ENCODE measurements at regions not wholly inside any gene's neighbourhood (a gene's known extent, or its start where the extent isn't known, plus 50 kb on each side); places are given as distances from the start of the nearest gene placed in this dataset.
"Not testable (repeated sequence)": the region's sequence is repeated elsewhere in the genome, so short reads cannot be mapped to it uniquely, and the experiment has no call there.

- Mint-ChIP-seq H3K27ac (no peak overlapping the region), H3K4me1 (no peaks in the 10 kb centered on the region), H3K36me3 (no peaks in the 10 kb centered on the region), H3K9me3 (peaks cover 0 to 13% (median 3%) of the 10 kb centered on the region in 9 donors), H3K4me3 (no peak overlapping the region), H3K27me3 (no peaks in the 10 kb centered on the region)
- no peak for ATAC-seq
- DNase-seq = no peak
- POLR2A ChIA-PET = no interaction called here
These were observed 357.5 kb downstream of the ZWINT start for GRCh38 chr10:56003555-56003954.

- ATAC-seq (no peak), DNase-seq (no peak)
- H3K27me3 Mint-ChIP-seq = no peaks in the 10 kb centered on the region
- H3K9me3 Mint-ChIP-seq = peaks cover 0 to 6% (median 2%) of the 10 kb centered on the region in 9 donors
- no peaks in the 10 kb centered on the region for H3K4me1 Mint-ChIP-seq
- H3K36me3 Mint-ChIP-seq = no peaks in the 10 kb centered on the region
- no peak overlapping the region for H3K4me3 Mint-ChIP-seq
- POLR2A ChIA-PET = no interaction called here
- no peak overlapping the region for H3K27ac Mint-ChIP-seq
These were observed 371.9 kb downstream of the ZWINT start for GRCh38 chr10:55989188-55989587.

GRCh38 chr10:55979203-55979602, 381.9 kb downstream of the ZWINT start:
- Mint-ChIP-seq H3K9me3 (peaks cover 0 to 5% (median 0%) of the 10 kb centered on the region in 9 donors), H3K36me3 (no peaks in the 10 kb centered on the region), H3K27ac (no peak overlapping the region), H3K4me3 (no peak overlapping the region), H3K27me3 (no peaks in the 10 kb centered on the region), H3K4me1 (no peaks in the 10 kb centered on the region)
- ATAC-seq = no peak
- no peak for DNase-seq
- POLR2A ChIA-PET = no interaction called here

GRCh38 chr10:55966101-55966500, 395.0 kb downstream of the ZWINT start:
- Mint-ChIP-seq H3K27ac (no peak overlapping the region), H3K36me3 (no peaks in the 10 kb centered on the region), H3K4me1 (no peaks in the 10 kb centered on the region), H3K27me3 (no peaks in the 10 kb centered on the region), H3K4me3 (no peak overlapping the region), H3K9me3 (peaks cover 0 to 23% (median 9%) of the 10 kb centered on the region in 9 donors)
- no peak for ATAC-seq
- POLR2A ChIA-PET = no interaction called here
- DNase-seq = no peak

GRCh38 chr10:55943403-55943802, 417.7 kb downstream of the ZWINT start:
- H3K27me3 Mint-ChIP-seq = no peaks in the 10 kb centered on the region
- POLR2A ChIA-PET = no interaction called here
- no peaks in the 10 kb centered on the region for H3K4me1 Mint-ChIP-seq
- peaks cover 0 to 6% (median 2%) of the 10 kb centered on the region in 9 donors for H3K9me3 Mint-ChIP-seq
- ATAC-seq (no peak), DNase-seq (no peak)
- no peak overlapping the region for H3K4me3 Mint-ChIP-seq
- no peak overlapping the region for H3K27ac Mint-ChIP-seq
- H3K36me3 Mint-ChIP-seq = no peaks in the 10 kb centered on the region

GRCh38 chr10:55929291-55929690, 431.8 kb downstream of the ZWINT start:
- no peaks in the 10 kb centered on the region for H3K27me3 Mint-ChIP-seq
- no peak for DNase-seq
- H3K4me1 Mint-ChIP-seq = no peaks in the 10 kb centered on the region
- ATAC-seq = no peak
- no peak overlapping the region for H3K4me3 Mint-ChIP-seq
- H3K36me3 Mint-ChIP-seq = no peaks in the 10 kb centered on the region
- peaks cover 0 to 6% (median 0%) of the 10 kb centered on the region in 9 donors for H3K9me3 Mint-ChIP-seq
- H3K27ac Mint-ChIP-seq = no peak overlapping the region
- POLR2A ChIA-PET = no interaction called here

GRCh38 chr10:55899472-55900147, 461.4 kb downstream of the ZWINT start:
- H3K36me3 Mint-ChIP-seq, POLR2A ChIA-PET, H3K4me1 Mint-ChIP-seq, DNase-seq, H3K27me3 Mint-ChIP-seq, H3K27ac Mint-ChIP-seq, ATAC-seq: not testable (repeated sequence)
- peak overlapping the region in 2 of 10 donors; percentile 31 to 48 for H3K4me3 Mint-ChIP-seq
- H3K9me3 Mint-ChIP-seq = peaks cover 0 to 32% (median 11%) of the 10 kb centered on the region in 9 donors

GRCh38 chr10:55897490-55897921, 463.6 kb downstream of the ZWINT start:
- Mint-ChIP-seq H3K4me3 (no peak overlapping the region), H3K4me1 (peaks cover 0 to 2% (median 0%) of the 10 kb centered on the region in 4 donors), H3K36me3 (no peaks in the 10 kb centered on the region), H3K9me3 (peaks cover 0 to 32% (median 10%) of the 10 kb centered on the region in 9 donors), H3K27ac (no peak overlapping the region), H3K27me3 (no peaks in the 10 kb centered on the region)
- ATAC-seq (no peak), DNase-seq (no peak)
- POLR2A ChIA-PET = no interaction called here

GRCh38 chr10:55892276-55892675, 468.8 kb downstream of the ZWINT start:
- no peak overlapping the region for H3K27ac Mint-ChIP-seq
- H3K36me3 Mint-ChIP-seq = no peaks in the 10 kb centered on the region
- DNase-seq (no peak), ATAC-seq (no peak)
- H3K4me3 Mint-ChIP-seq = no peak overlapping the region
- POLR2A ChIA-PET = no interaction called here
- H3K27me3 Mint-ChIP-seq = no peaks in the 10 kb centered on the region
- peaks cover 0 to 14% (median 8%) of the 10 kb centered on the region in 9 donors for H3K9me3 Mint-ChIP-seq
- H3K4me1 Mint-ChIP-seq = no peaks in the 10 kb centered on the region

- H3K4me1 Mint-ChIP-seq = no peaks in the 10 kb centered on the region
- no peak overlapping the region for H3K27ac Mint-ChIP-seq
- H3K36me3 Mint-ChIP-seq = no peaks in the 10 kb centered on the region
- POLR2A ChIA-PET = no interaction called here
- no peak overlapping the region for H3K4me3 Mint-ChIP-seq
- H3K27me3 Mint-ChIP-seq = no peaks in the 10 kb centered on the region
- peaks cover 3 to 32% (median 15%) of the 10 kb centered on the region in 9 donors for H3K9me3 Mint-ChIP-seq
- ATAC-seq (no peak), DNase-seq (no peak)
These were observed 479.5 kb downstream of the ZWINT start for GRCh38 chr10:55881588-55881987.

GRCh38 chr10:55873485-55873884, 487.6 kb downstream of the ZWINT start:
- Mint-ChIP-seq H3K36me3 (no peaks in the 10 kb centered on the region), H3K27ac (no peak overlapping the region), H3K4me1 (no peaks in the 10 kb centered on the region), H3K9me3 (peaks cover 0 to 15% (median 9%) of the 10 kb centered on the region in 9 donors), H3K27me3 (no peaks in the 10 kb centered on the region), H3K4me3 (no peak overlapping the region)
- ATAC-seq (no peak), DNase-seq (no peak)
- POLR2A ChIA-PET = no interaction called here

- no peak for ATAC-seq
- no peak overlapping the region for H3K27ac Mint-ChIP-seq
- no peak for DNase-seq
These were observed 490.9 kb downstream of the ZWINT start for GRCh38 chr10:55870186-55870585.

GRCh38 chr10:55867848-55868247, 493.2 kb downstream of the ZWINT start:
- Mint-ChIP-seq H3K27ac (no peak overlapping the region), H3K4me1 (no peaks in the 10 kb centered on the region), H3K9me3 (peaks cover 1 to 15% (median 9%) of the 10 kb centered on the region in 9 donors), H3K36me3 (no peaks in the 10 kb centered on the region), H3K27me3 (no peaks in the 10 kb centered on the region), H3K4me3 (no peak overlapping the region)
- ATAC-seq (no peak), DNase-seq (no peak)
- POLR2A ChIA-PET = no interaction called here

More at GRCh38 chr10:55870186-55870585, 490.9 kb downstream of the ZWINT start:
- no peaks in the 10 kb centered on the region for H3K36me3 Mint-ChIP-seq
- peaks cover 1 to 15% (median 9%) of the 10 kb centered on the region in 9 donors for H3K9me3 Mint-ChIP-seq
- H3K27me3 Mint-ChIP-seq = no peaks in the 10 kb centered on the region
- H3K4me3 Mint-ChIP-seq = no peak overlapping the region
- POLR2A ChIA-PET = no interaction called here
- H3K4me1 Mint-ChIP-seq = no peaks in the 10 kb centered on the region

GRCh38 chr10:55858730-55859129, 502.3 kb downstream of the ZWINT start:
- Mint-ChIP-seq H3K36me3 (peaks cover 0 to 4% (median 0%) of the 10 kb centered on the region in 3 donors), H3K27me3 (no peaks in the 10 kb centered on the region), H3K4me3 (no peak overlapping the region)

More at GRCh38 chr10:55858730-55859129, 502.3 kb downstream of the ZWINT start:
- ATAC-seq = no peak
- DNase-seq = no peak
- Mint-ChIP-seq H3K4me1 (no peaks in the 10 kb centered on the region), H3K27ac (no peak overlapping the region), H3K9me3 (peaks cover 0 to 16% (median 2%) of the 10 kb centered on the region in 9 donors)
- POLR2A ChIA-PET = no interaction called here

Data from naive thymus-derived CD8-positive, alpha-beta T cell (primary cell).